ENCODE measurements at regions not wholly inside any gene's neighbourhood (a gene's known extent, or its start where the extent isn't known, plus 50 kb on each side); places are given as distances from the start of the nearest gene placed in this dataset.

DNA sequence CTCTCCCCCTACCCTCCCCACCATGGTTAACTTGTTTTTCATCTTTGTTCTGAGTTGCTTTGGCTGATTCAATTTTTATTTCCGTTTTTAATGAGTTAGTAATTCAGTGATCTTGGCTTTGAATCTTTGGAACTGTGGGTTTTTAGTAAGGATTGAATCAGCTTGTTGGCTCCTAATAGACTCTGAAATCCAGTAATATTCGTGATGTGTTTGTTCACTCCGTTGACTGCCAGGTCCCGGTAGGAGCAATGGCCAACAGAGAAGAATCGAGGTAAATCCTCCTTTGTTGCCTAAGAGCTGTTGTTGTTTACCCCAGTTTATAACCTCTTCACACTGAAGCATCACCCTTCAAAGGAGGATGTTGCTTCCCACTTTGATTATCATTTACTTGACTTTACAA, 92.7 kb downstream of the PCSK1 start:
- DNase-seq = no peak
- no peaks in the 10 kb centered on the region for H3K36me3 ChIP-seq (ENCODE audit: control insufficient read depth, insufficient read depth, low read length)
- no peak overlapping the region for H3K27ac ChIP-seq (ENCODE audit: low read length)
- H3K4me1 ChIP-seq (ENCODE audit: control insufficient read depth, insufficient read depth, low read length) = no peaks in the 10 kb centered on the region
- H3K9me3 ChIP-seq (replicated peaks; ENCODE audit: control insufficient read depth, low read depth, low read length) = no peaks in the 10 kb centered on the region
- WGBS (ENCODE audit: insufficient coverage) = no CpG with 5 or more reads among the region's 5 CpGs
- H3K4me3 ChIP-seq (ENCODE audit: low read length) = no peak overlapping the region
- peaks cover 3% of the 10 kb centered on the region for H3K27me3 ChIP-seq (ENCODE audit: control insufficient read depth, insufficient read depth, low read length)

DNA sequence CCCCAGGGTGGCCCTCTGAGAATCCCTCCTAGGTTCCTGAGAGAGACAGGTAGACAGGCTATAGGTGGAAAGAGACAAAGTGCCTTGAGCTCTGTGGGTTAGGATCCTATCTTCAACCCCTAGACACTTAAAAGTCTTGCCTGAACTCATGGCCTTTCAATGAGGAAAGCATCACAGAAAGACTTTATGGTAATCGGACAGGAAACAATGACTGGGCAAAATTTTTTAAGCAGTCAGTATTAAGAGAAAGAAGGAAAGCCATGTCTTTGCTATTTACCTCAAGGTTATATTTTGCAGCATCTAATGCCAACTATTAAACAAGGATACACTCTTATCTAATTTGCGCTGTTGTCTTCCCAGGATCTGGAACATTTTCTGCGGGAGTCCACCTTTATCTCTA, 93.2 kb downstream of the PCSK1 start:
- Histone ChIP-seq H3K27ac (ENCODE audit: low read length) (no peak overlapping the region), H3K4me3 (ENCODE audit: low read length) (no peak overlapping the region), H3K4me1 (ENCODE audit: control insufficient read depth, insufficient read depth, low read length) (no peaks in the 10 kb centered on the region), H3K36me3 (ENCODE audit: control insufficient read depth, insufficient read depth, low read length) (no peaks in the 10 kb centered on the region), H3K9me3 (replicated peaks; ENCODE audit: control insufficient read depth, low read depth, low read length) (no peaks in the 10 kb centered on the region), H3K27me3 (ENCODE audit: control insufficient read depth, insufficient read depth, low read length) (peaks cover 3% of the 10 kb centered on the region)
- no peak for DNase-seq
- 100% methylated on average over 2 of the region's 3 CpGs for WGBS (ENCODE audit: insufficient coverage)

DNA sequence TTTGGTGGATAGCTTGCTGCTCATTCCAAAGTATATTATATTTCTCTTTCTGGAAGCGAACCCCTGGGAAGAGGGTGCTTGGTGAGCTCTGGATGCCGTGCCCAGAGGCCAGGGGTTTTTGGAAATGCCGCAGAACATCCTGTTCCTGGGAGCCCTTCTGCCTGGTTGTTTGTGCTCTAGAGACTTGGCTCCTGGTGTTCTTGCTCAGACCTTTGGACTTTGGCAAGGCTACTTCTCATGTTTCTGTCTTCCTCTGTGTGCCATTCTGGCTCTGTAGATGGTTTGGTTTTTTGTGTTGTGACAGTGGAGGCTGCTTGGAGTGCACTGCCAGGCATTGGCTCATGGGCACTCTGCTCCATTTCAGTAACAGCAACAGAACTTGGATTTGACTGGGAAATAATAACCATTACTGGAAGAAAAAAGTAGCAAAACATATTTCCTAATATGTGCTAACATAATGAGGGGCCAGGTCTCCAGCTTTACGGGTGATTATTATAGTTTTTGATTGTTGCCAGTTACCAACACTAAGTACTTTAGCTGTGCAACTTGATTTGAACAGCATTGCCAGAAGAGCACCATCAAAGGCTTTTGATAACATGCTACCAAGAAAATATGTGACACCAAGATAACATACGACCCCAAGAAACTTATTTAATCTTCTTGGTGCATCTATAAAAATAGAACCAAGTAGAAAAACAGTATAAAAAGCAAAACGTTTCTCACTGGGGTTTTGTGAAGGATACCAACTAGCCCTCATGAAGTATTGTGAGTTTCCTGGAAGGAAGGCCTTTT, 94.2 kb downstream of the PCSK1 start:
- Histone ChIP-seq H3K4me3 (ENCODE audit: low read length) (no peak overlapping the region), H3K4me1 (ENCODE audit: control insufficient read depth, insufficient read depth, low read length) (no peaks in the 10 kb centered on the region), H3K27ac (ENCODE audit: low read length) (no peak overlapping the region), H3K9me3 (replicated peaks; ENCODE audit: control insufficient read depth, low read depth, low read length) (no peaks in the 10 kb centered on the region), H3K27me3 (ENCODE audit: control insufficient read depth, insufficient read depth, low read length) (peaks cover 3% of the 10 kb centered on the region), H3K36me3 (ENCODE audit: control insufficient read depth, insufficient read depth, low read length) (no peaks in the 10 kb centered on the region)
- WGBS (ENCODE audit: insufficient coverage) = 83% methylated on average over 1 of the region's 6 CpGs
- no peak for DNase-seq

DNA sequence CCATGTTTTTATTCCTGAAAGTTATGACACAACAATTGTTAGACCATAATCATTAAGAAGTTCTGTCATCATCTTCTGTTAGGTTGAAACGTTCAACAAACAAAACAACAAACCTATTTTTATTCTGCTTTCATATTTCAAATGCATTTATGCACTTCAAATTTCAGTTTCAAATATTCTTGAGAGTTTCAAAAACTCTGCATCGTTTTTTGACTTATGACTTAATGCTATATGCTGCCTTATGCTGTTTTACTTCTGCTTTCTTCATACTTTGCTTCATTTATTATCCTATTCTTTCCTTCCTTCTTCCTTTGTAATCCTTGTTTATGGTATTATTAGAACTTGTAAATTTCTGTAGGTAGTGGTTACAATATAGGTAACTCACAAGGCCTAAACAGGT, 95.0 kb downstream of the PCSK1 start:
- Histone ChIP-seq H3K4me3 (ENCODE audit: low read length) (no peak overlapping the region), H3K4me1 (ENCODE audit: control insufficient read depth, insufficient read depth, low read length) (no peaks in the 10 kb centered on the region), H3K27ac (ENCODE audit: low read length) (no peak overlapping the region), H3K9me3 (replicated peaks; ENCODE audit: control insufficient read depth, low read depth, low read length) (no peaks in the 10 kb centered on the region), H3K27me3 (ENCODE audit: control insufficient read depth, insufficient read depth, low read length) (peaks cover 7% of the 10 kb centered on the region), H3K36me3 (ENCODE audit: control insufficient read depth, insufficient read depth, low read length) (no peaks in the 10 kb centered on the region)
- DNase-seq = no peak
- WGBS (ENCODE audit: insufficient coverage) = no CpG with 5 or more reads among the region's 2 CpGs

DNA sequence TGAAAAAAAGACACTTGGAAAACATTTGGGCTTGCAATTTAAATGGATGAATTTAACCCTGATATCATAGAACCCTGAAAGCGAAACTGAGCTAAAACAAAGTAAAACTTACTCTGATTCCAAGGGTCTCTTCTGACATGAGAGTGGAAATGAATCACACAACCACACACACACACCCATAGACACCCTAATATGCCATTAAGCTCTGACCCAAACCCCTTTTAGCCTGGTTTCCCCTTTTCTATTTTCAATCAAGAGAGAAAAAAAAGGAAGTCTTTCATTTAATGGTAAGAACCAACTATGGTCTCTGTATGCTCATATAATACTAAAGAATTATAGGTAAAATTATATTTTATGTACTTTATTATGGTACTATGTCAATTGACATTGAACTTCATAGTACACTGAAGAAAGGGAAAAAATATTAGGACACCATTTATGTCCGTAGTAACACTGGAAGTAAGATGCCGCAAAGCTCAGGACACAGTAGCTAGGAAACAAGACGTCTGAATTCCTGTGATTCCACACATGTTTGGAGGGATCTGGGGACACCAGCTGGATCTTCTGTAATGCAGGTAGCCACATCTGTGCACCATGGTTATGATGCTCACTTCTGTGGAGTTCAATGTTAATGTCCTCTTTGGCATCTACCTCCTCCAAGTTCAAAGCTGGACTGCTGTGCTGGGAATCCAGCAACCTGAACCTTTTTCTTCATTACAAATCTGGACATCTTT, 95.8 kb downstream of the PCSK1 start:
- no peaks in the 10 kb centered on the region for H3K4me1 ChIP-seq (ENCODE audit: control insufficient read depth, insufficient read depth, low read length)
- WGBS (ENCODE audit: insufficient coverage) = 45% methylated on average over 3 of the region's 4 CpGs
- no peaks in the 10 kb centered on the region for H3K9me3 ChIP-seq (replicated peaks; ENCODE audit: control insufficient read depth, low read depth, low read length)
- H3K27me3 ChIP-seq (ENCODE audit: control insufficient read depth, insufficient read depth, low read length) = peaks cover 9% of the 10 kb centered on the region
- no peaks in the 10 kb centered on the region for H3K36me3 ChIP-seq (ENCODE audit: control insufficient read depth, insufficient read depth, low read length)
- no peak for DNase-seq
- H3K4me3 ChIP-seq (ENCODE audit: low read length) = no peak overlapping the region
- H3K27ac ChIP-seq (ENCODE audit: low read length) = no peak overlapping the region

DNA sequence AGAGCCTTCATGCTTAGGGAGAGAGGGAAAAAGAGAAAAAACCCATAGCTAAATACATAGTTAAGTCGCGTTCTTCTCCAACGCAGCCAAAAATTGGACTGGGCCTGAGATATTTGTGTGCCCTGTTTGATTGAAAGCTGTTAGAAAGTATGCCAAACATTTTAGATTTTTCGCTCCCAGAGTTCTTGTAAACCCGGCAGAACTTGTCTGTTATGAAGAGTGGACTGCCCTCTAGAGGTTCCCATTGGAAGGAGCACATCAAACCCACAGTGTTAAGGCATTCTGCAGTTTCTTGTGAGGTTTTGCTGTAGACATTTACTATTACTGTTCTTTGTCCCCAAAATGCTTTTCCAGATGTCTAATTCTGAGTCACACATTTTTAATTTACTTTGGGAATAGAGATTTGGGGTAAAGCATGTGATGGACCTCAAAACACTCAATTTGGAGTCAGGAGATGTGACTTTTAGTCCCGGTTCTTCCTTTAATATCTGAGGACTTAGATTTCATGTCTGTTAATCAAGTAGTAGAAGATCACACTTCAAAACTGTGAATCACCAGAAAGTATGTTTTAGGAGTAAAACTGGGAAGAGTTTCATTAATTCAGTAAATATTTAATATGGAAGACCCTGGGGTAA, 96.6 kb downstream of the PCSK1 start:
- WGBS (ENCODE audit: insufficient coverage) = 0% methylated on average over 1 of the region's 6 CpGs
- Histone ChIP-seq H3K4me1 (ENCODE audit: control insufficient read depth, insufficient read depth, low read length) (no peaks in the 10 kb centered on the region), H3K9me3 (replicated peaks; ENCODE audit: control insufficient read depth, low read depth, low read length) (no peaks in the 10 kb centered on the region), H3K36me3 (ENCODE audit: control insufficient read depth, insufficient read depth, low read length) (no peaks in the 10 kb centered on the region), H3K27me3 (ENCODE audit: control insufficient read depth, insufficient read depth, low read length) (peaks cover 9% of the 10 kb centered on the region), H3K4me3 (ENCODE audit: low read length) (no peak overlapping the region), H3K27ac (ENCODE audit: low read length) (no peak overlapping the region)
- DNase-seq = peak; percentile 91

DNA sequence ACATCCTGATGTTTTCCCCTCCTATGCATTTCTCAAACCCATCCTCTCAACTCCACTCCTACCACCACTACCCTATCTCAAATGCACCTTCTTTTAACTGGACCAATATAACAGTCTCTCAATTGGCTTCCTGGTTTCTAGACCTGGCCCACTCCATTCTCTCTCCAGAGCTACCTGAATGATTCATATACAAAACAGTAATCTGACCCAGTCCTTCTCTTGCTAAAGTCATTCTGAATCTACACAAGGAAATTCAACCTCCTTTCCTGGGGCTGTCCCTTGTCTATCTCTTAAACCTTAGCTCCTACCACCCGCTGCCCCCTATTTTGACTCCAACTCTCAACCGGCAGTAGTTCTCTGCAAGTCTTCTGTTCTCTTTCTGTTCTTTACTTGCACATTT, 97.2 kb downstream of the PCSK1 start:
- Histone ChIP-seq H3K4me1 (ENCODE audit: control insufficient read depth, insufficient read depth, low read length) (no peaks in the 10 kb centered on the region), H3K27me3 (ENCODE audit: control insufficient read depth, insufficient read depth, low read length) (peaks cover 9% of the 10 kb centered on the region), H3K9me3 (replicated peaks; ENCODE audit: control insufficient read depth, low read depth, low read length) (no peaks in the 10 kb centered on the region), H3K4me3 (ENCODE audit: low read length) (no peak overlapping the region), H3K27ac (ENCODE audit: low read length) (no peak overlapping the region), H3K36me3 (ENCODE audit: control insufficient read depth, insufficient read depth, low read length) (no peaks in the 10 kb centered on the region)
- DNase-seq = no peak
- no CpG with 5 or more reads among the region's 2 CpGs for WGBS (ENCODE audit: insufficient coverage)

DNA sequence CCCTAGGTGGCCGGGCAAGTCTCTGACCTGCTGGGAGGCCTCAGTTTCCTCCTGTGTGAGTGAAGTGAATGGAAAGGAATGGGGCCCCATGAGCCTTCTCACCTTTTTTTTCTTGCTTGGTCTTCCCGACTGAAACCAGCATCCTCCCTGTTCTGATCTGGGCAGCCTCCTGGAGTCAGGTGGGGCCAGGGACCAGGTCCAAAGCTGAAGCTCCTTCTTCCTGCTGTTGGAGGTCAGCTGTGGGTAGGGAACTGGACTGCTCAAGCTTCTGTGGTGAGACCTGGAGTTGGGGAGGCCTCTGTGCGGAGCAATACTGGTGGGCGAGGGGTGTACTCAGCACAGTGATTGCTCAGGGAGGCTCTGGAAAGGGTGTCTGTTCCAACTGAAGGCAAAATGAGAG, 99.7 kb downstream of the PCSK1 start:
- whole genome bisulfite sequencing (ENCODE audit: insufficient coverage) = 82% methylated on average over 2 of the region's 4 CpGs
- Histone ChIP-seq H3K27ac (ENCODE audit: low read length) (no peak overlapping the region), H3K36me3 (ENCODE audit: control insufficient read depth, insufficient read depth, low read length) (no peaks in the 10 kb centered on the region), H3K4me3 (ENCODE audit: low read length) (no peak overlapping the region), H3K4me1 (ENCODE audit: control insufficient read depth, insufficient read depth, low read length) (no peaks in the 10 kb centered on the region), H3K27me3 (ENCODE audit: control insufficient read depth, insufficient read depth, low read length) (peaks cover 6% of the 10 kb centered on the region), H3K9me3 (replicated peaks; ENCODE audit: control insufficient read depth, low read depth, low read length) (no peaks in the 10 kb centered on the region)
- no peak for DNase-seq

DNA sequence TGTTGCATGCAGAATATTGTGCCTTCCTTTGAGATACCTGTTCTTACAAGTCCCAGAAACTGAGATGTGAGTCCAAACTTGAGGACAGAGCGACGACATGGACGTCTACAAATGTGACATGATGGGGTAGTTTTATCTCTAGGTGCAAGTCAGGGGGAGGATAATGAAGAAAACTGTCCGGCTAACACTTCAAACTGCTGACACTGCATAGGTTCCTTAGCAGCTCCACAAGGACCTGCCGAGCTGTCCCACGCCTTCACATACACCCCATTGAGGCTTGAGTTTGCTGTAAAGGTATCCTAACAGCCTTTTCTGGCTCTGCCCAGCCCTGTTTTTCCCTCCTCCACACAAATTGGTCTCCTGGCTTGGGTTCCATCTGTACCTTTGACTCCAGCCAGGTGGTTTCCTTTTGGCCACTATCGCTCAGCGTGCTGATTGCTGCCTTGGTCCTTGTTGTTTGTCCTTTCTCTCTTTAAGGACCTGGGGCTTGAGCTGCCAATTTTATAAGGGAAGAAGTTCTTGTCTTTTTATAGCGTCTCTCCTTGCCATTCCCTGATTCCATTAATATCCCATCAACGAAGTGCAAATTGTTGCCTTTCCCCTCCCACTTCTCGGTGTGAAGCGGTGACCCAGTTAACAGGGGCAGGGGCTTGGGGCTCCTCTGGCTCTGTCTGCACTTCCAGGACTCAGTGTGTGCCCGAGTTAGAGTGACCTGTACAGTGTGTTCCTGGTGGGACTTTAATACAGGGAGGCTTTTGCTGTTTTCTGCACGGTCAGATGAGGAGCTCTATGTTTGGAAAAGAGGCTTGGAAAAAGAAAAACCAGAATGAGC, 100.3 kb downstream of the PCSK1 start:
- Histone ChIP-seq H3K4me3 (ENCODE audit: low read length) (no peak overlapping the region), H3K27ac (ENCODE audit: low read length) (no peak overlapping the region), H3K9me3 (replicated peaks; ENCODE audit: control insufficient read depth, low read depth, low read length) (no peaks in the 10 kb centered on the region), H3K36me3 (ENCODE audit: control insufficient read depth, insufficient read depth, low read length) (no peaks in the 10 kb centered on the region), H3K27me3 (ENCODE audit: control insufficient read depth, insufficient read depth, low read length) (peaks cover 6% of the 10 kb centered on the region), H3K4me1 (ENCODE audit: control insufficient read depth, insufficient read depth, low read length) (no peaks in the 10 kb centered on the region)
- DNase-seq = no peak
- WGBS (ENCODE audit: insufficient coverage) = 69% methylated on average over 8 of the region's 14 CpGs
